ENCODE measurements at regions not wholly inside any gene's neighbourhood (a gene's known extent, or its start where the extent isn't known, plus 50 kb on each side); places are given as distances from the start of the nearest gene placed in this dataset.

- Histone ChIP-seq H3K27me3 (ENCODE audit: control insufficient read depth, insufficient read depth, low read length, poor library complexity, severe bottlenecking) (no peaks in the 10 kb centered on the region), H3K4me3 (ENCODE audit: insufficient read depth, low read depth, low read length) (no peak overlapping the region), H3K36me3 (ENCODE audit: control insufficient read depth, insufficient read depth, low read length) (no peaks in the 10 kb centered on the region), H3K4me1 (ENCODE audit: control insufficient read depth, insufficient read depth, low read length) (no peaks in the 10 kb centered on the region), H3K9me3 (ENCODE audit: control insufficient read depth, low read length) (no peaks in the 10 kb centered on the region), H3K27ac (ENCODE audit: insufficient read depth, low read depth, low read length, poor library complexity, severe bottlenecking) (no peak overlapping the region)
- 91% methylated on average over 3 of the region's 4 CpGs for WGBS, 2 experiments
These were observed 840.4 kb downstream of the USP25 start for GRCh38 chr21:16570171-16570570.

- Histone ChIP-seq H3K4me3 (ENCODE audit: insufficient read depth, low read depth, low read length) (no peak overlapping the region), H3K27me3 (ENCODE audit: control insufficient read depth, insufficient read depth, low read length, poor library complexity, severe bottlenecking) (no peaks in the 10 kb centered on the region), H3K36me3 (ENCODE audit: control insufficient read depth, insufficient read depth, low read length) (no peaks in the 10 kb centered on the region), H3K27ac (ENCODE audit: insufficient read depth, low read depth, low read length, poor library complexity, severe bottlenecking) (no peak overlapping the region), H3K9me3 (ENCODE audit: control insufficient read depth, low read length) (no peaks in the 10 kb centered on the region), H3K4me1 (ENCODE audit: control insufficient read depth, insufficient read depth, low read length) (no peaks in the 10 kb centered on the region)
- WGBS, 2 experiments: 88 to 96% methylated on average over 3 of the region's 3 CpGs
These were observed 841.1 kb downstream of the USP25 start for GRCh38 chr21:16570856-16571255.

- WGBS, 2 experiments: 89 to 94% methylated on average over 3 of the region's 3 CpGs
- Histone ChIP-seq H3K27me3 (ENCODE audit: control insufficient read depth, insufficient read depth, low read length, poor library complexity, severe bottlenecking) (no peaks in the 10 kb centered on the region), H3K4me3 (ENCODE audit: insufficient read depth, low read depth, low read length) (no peak overlapping the region), H3K9me3 (ENCODE audit: control insufficient read depth, low read length) (no peaks in the 10 kb centered on the region), H3K36me3 (ENCODE audit: control insufficient read depth, insufficient read depth, low read length) (no peaks in the 10 kb centered on the region), H3K27ac (ENCODE audit: insufficient read depth, low read depth, low read length, poor library complexity, severe bottlenecking) (no peak overlapping the region), H3K4me1 (ENCODE audit: control insufficient read depth, insufficient read depth, low read length) (no peaks in the 10 kb centered on the region)
These were observed 841.8 kb downstream of the USP25 start for GRCh38 chr21:16571594-16571993.

- Histone ChIP-seq H3K36me3 (ENCODE audit: control insufficient read depth, insufficient read depth, low read length) (no peaks in the 10 kb centered on the region), H3K9me3 (ENCODE audit: control insufficient read depth, low read length) (no peaks in the 10 kb centered on the region), H3K4me1 (ENCODE audit: control insufficient read depth, insufficient read depth, low read length) (no peaks in the 10 kb centered on the region), H3K27ac (ENCODE audit: insufficient read depth, low read depth, low read length, poor library complexity, severe bottlenecking) (no peak overlapping the region), H3K4me3 (ENCODE audit: insufficient read depth, low read depth, low read length) (no peak overlapping the region), H3K27me3 (ENCODE audit: control insufficient read depth, insufficient read depth, low read length, poor library complexity, severe bottlenecking) (no peaks in the 10 kb centered on the region)
- WGBS, 2 experiments: 95 to 100% methylated on average over 1 of the region's 1 CpG
These were observed 842.2 kb downstream of the USP25 start for GRCh38 chr21:16572032-16572431.

- WGBS, 2 experiments: 95 to 100% methylated on average over 1 of the region's 1 CpG
- H3K36me3 ChIP-seq (ENCODE audit: control insufficient read depth, insufficient read depth, low read length): no peaks in the 10 kb centered on the region
- H3K27ac ChIP-seq (ENCODE audit: insufficient read depth, low read depth, low read length, poor library complexity, severe bottlenecking): no peak overlapping the region
These were observed 843.8 kb downstream of the USP25 start for GRCh38 chr21:16573578-16573977.

GRCh38 chr21:16577975-16578374, 848.2 kb downstream of the USP25 start:
- H3K36me3 ChIP-seq (ENCODE audit: control insufficient read depth, insufficient read depth, low read length): no peaks in the 10 kb centered on the region
- H3K27me3 ChIP-seq (ENCODE audit: control insufficient read depth, insufficient read depth, low read length, poor library complexity, severe bottlenecking): no peaks in the 10 kb centered on the region
- WGBS, 2 experiments: 100% methylated on average over 1 of the region's 1 CpG
- H3K9me3 ChIP-seq (ENCODE audit: control insufficient read depth, low read length): no peaks in the 10 kb centered on the region
- no peaks in the 10 kb centered on the region for H3K4me1 ChIP-seq (ENCODE audit: control insufficient read depth, insufficient read depth, low read length)
- no peak overlapping the region for H3K27ac ChIP-seq (ENCODE audit: insufficient read depth, low read depth, low read length, poor library complexity, severe bottlenecking)
- H3K4me3 ChIP-seq (ENCODE audit: insufficient read depth, low read depth, low read length): no peak overlapping the region

More at GRCh38 chr21:16573578-16573977, 843.8 kb downstream of the USP25 start:
- Histone ChIP-seq H3K27me3 (ENCODE audit: control insufficient read depth, insufficient read depth, low read length, poor library complexity, severe bottlenecking) (no peaks in the 10 kb centered on the region), H3K9me3 (ENCODE audit: control insufficient read depth, low read length) (no peaks in the 10 kb centered on the region), H3K4me1 (ENCODE audit: control insufficient read depth, insufficient read depth, low read length) (no peaks in the 10 kb centered on the region), H3K4me3 (ENCODE audit: insufficient read depth, low read depth, low read length) (no peak overlapping the region)

GRCh38 chr21:16578912-16579311, 849.1 kb downstream of the USP25 start:
- H3K27ac ChIP-seq (ENCODE audit: insufficient read depth, low read depth, low read length, poor library complexity, severe bottlenecking): no peak overlapping the region
- no peak overlapping the region for H3K4me3 ChIP-seq (ENCODE audit: insufficient read depth, low read depth, low read length)
- H3K27me3 ChIP-seq (ENCODE audit: control insufficient read depth, insufficient read depth, low read length, poor library complexity, severe bottlenecking): no peaks in the 10 kb centered on the region
- no peaks in the 10 kb centered on the region for H3K36me3 ChIP-seq (ENCODE audit: control insufficient read depth, insufficient read depth, low read length)
- no peaks in the 10 kb centered on the region for H3K9me3 ChIP-seq (ENCODE audit: control insufficient read depth, low read length)
- no peaks in the 10 kb centered on the region for H3K4me1 ChIP-seq (ENCODE audit: control insufficient read depth, insufficient read depth, low read length)
- WGBS, 2 experiments: 82 to 93% methylated on average over 2 to 3 of the region's 3 CpGs

- 93 to 99% methylated on average over 3 of the region's 3 CpGs for WGBS, 2 experiments
- H3K4me3 ChIP-seq (ENCODE audit: insufficient read depth, low read depth, low read length): no peak overlapping the region
These were observed 849.8 kb downstream of the USP25 start for GRCh38 chr21:16579538-16579937.

GRCh38 chr21:16580661-16581060, 850.9 kb downstream of the USP25 start:
- H3K4me1 ChIP-seq (ENCODE audit: control insufficient read depth, insufficient read depth, low read length): no peaks in the 10 kb centered on the region
- H3K27ac ChIP-seq (ENCODE audit: insufficient read depth, low read depth, low read length, poor library complexity, severe bottlenecking): no peak overlapping the region
- WGBS, 2 experiments: 100% methylated on average over 2 of the region's 2 CpGs
- H3K9me3 ChIP-seq (ENCODE audit: control insufficient read depth, low read length): no peaks in the 10 kb centered on the region
- H3K36me3 ChIP-seq (ENCODE audit: control insufficient read depth, insufficient read depth, low read length): no peaks in the 10 kb centered on the region
- no peaks in the 10 kb centered on the region for H3K27me3 ChIP-seq (ENCODE audit: control insufficient read depth, insufficient read depth, low read length, poor library complexity, severe bottlenecking)
- no peak overlapping the region for H3K4me3 ChIP-seq (ENCODE audit: insufficient read depth, low read depth, low read length)

More at GRCh38 chr21:16579538-16579937, 849.8 kb downstream of the USP25 start:
- H3K36me3 ChIP-seq (ENCODE audit: control insufficient read depth, insufficient read depth, low read length): no peaks in the 10 kb centered on the region
- no peaks in the 10 kb centered on the region for H3K9me3 ChIP-seq (ENCODE audit: control insufficient read depth, low read length)
- no peaks in the 10 kb centered on the region for H3K27me3 ChIP-seq (ENCODE audit: control insufficient read depth, insufficient read depth, low read length, poor library complexity, severe bottlenecking)
- H3K4me1 ChIP-seq (ENCODE audit: control insufficient read depth, insufficient read depth, low read length): no peaks in the 10 kb centered on the region
- H3K27ac ChIP-seq (ENCODE audit: insufficient read depth, low read depth, low read length, poor library complexity, severe bottlenecking): no peak overlapping the region

GRCh38 chr21:16583556-16583955, 853.8 kb downstream of the USP25 start:
- Histone ChIP-seq H3K27me3 (ENCODE audit: control insufficient read depth, insufficient read depth, low read length, poor library complexity, severe bottlenecking) (no peaks in the 10 kb centered on the region), H3K4me1 (ENCODE audit: control insufficient read depth, insufficient read depth, low read length) (peaks cover 3% of the 10 kb centered on the region), H3K27ac (ENCODE audit: insufficient read depth, low read depth, low read length, poor library complexity, severe bottlenecking) (no peak overlapping the region), H3K4me3 (ENCODE audit: insufficient read depth, low read depth, low read length) (no peak overlapping the region), H3K9me3 (ENCODE audit: control insufficient read depth, low read length) (no peaks in the 10 kb centered on the region), H3K36me3 (ENCODE audit: control insufficient read depth, insufficient read depth, low read length) (no peaks in the 10 kb centered on the region)
- 78 to 91% methylated on average over 1 of the region's 1 CpG for WGBS, 2 experiments

GRCh38 chr21:16584756-16585155, 855.0 kb downstream of the USP25 start:
- H3K27ac ChIP-seq (ENCODE audit: insufficient read depth, low read depth, low read length, poor library complexity, severe bottlenecking): no peak overlapping the region
- no peaks in the 10 kb centered on the region for H3K9me3 ChIP-seq (ENCODE audit: control insufficient read depth, low read length)
- H3K4me3 ChIP-seq (ENCODE audit: insufficient read depth, low read depth, low read length): no peak overlapping the region
- 100% methylated on average over 1 of the region's 1 CpG; no CpG with 5 or more reads in 1 of the 2 experiments for WGBS, 2 experiments
- H3K4me1 ChIP-seq (ENCODE audit: control insufficient read depth, insufficient read depth, low read length): peaks cover 3% of the 10 kb centered on the region
- H3K36me3 ChIP-seq (ENCODE audit: control insufficient read depth, insufficient read depth, low read length): no peaks in the 10 kb centered on the region
- no peaks in the 10 kb centered on the region for H3K27me3 ChIP-seq (ENCODE audit: control insufficient read depth, insufficient read depth, low read length, poor library complexity, severe bottlenecking)

All from ectodermal cell (in vitro differentiated cells).